Uterus (tissue), 3 donors: ENCODE measurements at regions not wholly inside any gene's neighbourhood (a gene's known extent, or its start where the extent isn't known, plus 50 kb on each side); places are given as distances from the start of the nearest gene placed in this dataset.

Source experiments
- DNase-seq, 2 donors: peaks; one replicate each; pipeline ENCODE4 v3.0.0-alpha.2; 2019 to 2020
- H3K27ac ChIP-seq, 2 donors: fragments of 200-600 bp; sonication (generic); 1 replicate in 1 of 2; 2 replicates in 1 of 2; pipeline ENCODE4 v1.5.1; 2016 to 2018
- H3K27me3 ChIP-seq, 2 donors: fragments of 200-600 bp; sonication (generic); one replicate each; pipeline ENCODE4 v1.5.1; 2018 to 2019; ENCODE audit warnings: control low read depth in 1 of 2
- H3K36me3 ChIP-seq, 2 donors: fragments of 200-600 bp; sonication (generic); one replicate each; pipeline ENCODE4 v1.5.1; 2019; ENCODE audit warnings: control low read depth in 1 of 2
- H3K4me1 ChIP-seq, 2 donors: fragments of 200-600 bp; sonication (generic); one replicate each; pipeline ENCODE4 v1.5.1; 2018 to 2019; ENCODE audit warnings: control low read depth in 1 of 2
- H3K4me3 ChIP-seq, 2 donors: fragments of 200-600 bp; sonication (generic); 1 replicate in 1 of 2; 2 replicates in 1 of 2; pipeline ENCODE4 v1.5.1; 2018 to 2019; ENCODE audit warnings: mild to moderate bottlenecking in 1 of 2
- H3K9me3 ChIP-seq, 2 donors: fragments of 200-600 bp; sonication (generic); one replicate each; pipeline ENCODE4 v1.5.1; 2019; ENCODE audit warnings: control low read depth in 1 of 2
- CTCF ChIP-seq, 4 experiments: fragments of 200-600 bp in 2 of 4; fragments of 450-650 bp in 2 of 4; sonication (generic) in 2 of 4; IDR thresholded peaks; one replicate each; pipeline ENCODE4 v1.5.1; 2016 to 2019; ENCODE audit warnings: antibody characterized with exemption in 4 of 4, mild to moderate bottlenecking in 2 of 4, moderate library complexity in 1 of 4
- POLR2A ChIP-seq, 2 donors: fragments of 450-650 bp; IDR thresholded peaks; one replicate each; pipeline ENCODE4 v1.6.1; 2016; ENCODE audit warnings: antibody characterized with exemption in 2 of 2, mild to moderate bottlenecking in 1 of 2, moderate library complexity in 1 of 2
- intact Hi-C: fragments of 100-400 bp; cut with DNase I; formaldehyde crosslinking; loops from one replicate; pipeline ENCODE4 v1.15.1; 2023; ENCODE audit warnings: low total_unique reads
- donor health status: DM: yes; HTN: yes; CAD: no.

- H3K27ac ChIP-seq = no peak overlapping the region
- DNase-seq = no peak
- intact Hi-C loops = no loop called here
- H3K4me3 ChIP-seq = no peak overlapping the region
- H3K36me3 ChIP-seq = no peaks in the 10 kb centered on the region
- no peaks in the 10 kb centered on the region for H3K4me1 ChIP-seq
- no peaks in the 10 kb centered on the region for H3K9me3 ChIP-seq
- H3K27me3 ChIP-seq = no peaks in the 10 kb centered on the region
- TF ChIP-seq CTCF (IDR thresholded peaks at IDR 0.05) (no peak), POLR2A (IDR thresholded peaks at IDR 0.05) (no peak)
Measured at GRCh38 chr12:114774699-114775098, 90.7 kb upstream of the TBX3 start.

- TF ChIP-seq POLR2A (IDR thresholded peaks at IDR 0.05) (no peak), CTCF (IDR thresholded peaks at IDR 0.05) (no peak)
Measured at GRCh38 chr12:114774197-114774596, 90.2 kb upstream of the TBX3 start.

GRCh38 chr12:114770323-114770722 is 86.3 kb upstream of the TBX3 start:
- Histone ChIP-seq H3K9me3 (no peaks in the 10 kb centered on the region), H3K36me3 (no peaks in the 10 kb centered on the region), H3K4me3 (no peak overlapping the region), H3K4me1 (no peaks in the 10 kb centered on the region), H3K27me3 (no peaks in the 10 kb centered on the region), H3K27ac (no peak overlapping the region)
- intact Hi-C loops = no loop called here
- no peak for DNase-seq
- TF ChIP-seq CTCF (IDR thresholded peaks at IDR 0.05) (no peak), POLR2A (IDR thresholded peaks at IDR 0.05) (no peak)

More at GRCh38 chr12:114774197-114774596, 90.2 kb upstream of the TBX3 start:
- H3K27me3 ChIP-seq = no peaks in the 10 kb centered on the region
- no peaks in the 10 kb centered on the region for H3K4me1 ChIP-seq
- no peaks in the 10 kb centered on the region for H3K36me3 ChIP-seq
- H3K27ac ChIP-seq = no peak overlapping the region
- no peak for DNase-seq
- no peak overlapping the region for H3K4me3 ChIP-seq
- intact Hi-C loops = no loop called here
- no peaks in the 10 kb centered on the region for H3K9me3 ChIP-seq

GRCh38 chr12:114769634-114770033 is 85.7 kb upstream of the TBX3 start:
- Histone ChIP-seq H3K4me1 (no peaks in the 10 kb centered on the region), H3K4me3 (no peak overlapping the region), H3K36me3 (no peaks in the 10 kb centered on the region), H3K9me3 (no peaks in the 10 kb centered on the region), H3K27ac (no peak overlapping the region), H3K27me3 (no peaks in the 10 kb centered on the region)
- intact Hi-C loops = no loop called here
- no peak for TF ChIP-seq CTCF (IDR thresholded peaks at IDR 0.05)
- no peak for TF ChIP-seq POLR2A (IDR thresholded peaks at IDR 0.05)
- DNase-seq = no peak

- TF ChIP-seq POLR2A (IDR thresholded peaks at IDR 0.05) (no peak), CTCF (IDR thresholded peaks at IDR 0.05) (no peak)
- Histone ChIP-seq H3K4me3 (no peak overlapping the region), H3K27ac (no peak overlapping the region), H3K9me3 (no peaks in the 10 kb centered on the region), H3K27me3 (no peaks in the 10 kb centered on the region), H3K4me1 (no peaks in the 10 kb centered on the region), H3K36me3 (no peaks in the 10 kb centered on the region)
- DNase-seq = no peak
- intact Hi-C loops = no loop called here
Measured at GRCh38 chr12:114767906-114768722, 84.1 kb upstream of the TBX3 start.
